Pulmonary artery endothelial cell (primary cell): ENCODE measurements at regions not wholly inside any gene's neighbourhood (a gene's known extent, or its start where the extent isn't known, plus 50 kb on each side); places are given as distances from the start of the nearest gene placed in this dataset.
A peak's percentile ranks its signal among the peaks of the same experiment; 100 is the strongest.

Experiments used
- DNase-seq: peaks from one replicate; pipeline ENCODE4 v3.0.0-alpha.2; 2011; ENCODE audit warnings: low read depth, low spot score

GRCh38 chr6:40848038-40848437 is 191.0 kb downstream of the UNC5CL start:
- no peak for DNase-seq

- no peak for DNase-seq
These were observed 193.5 kb downstream of the UNC5CL start for GRCh38 chr6:40845553-40845952.

GRCh38 chr6:40844246-40844645 is 194.8 kb downstream of the UNC5CL start:
- DNase-seq: no peak

GRCh38 chr6:40841721-40842120 is 197.3 kb downstream of the UNC5CL start:
- DNase-seq: no peak

- no peak for DNase-seq
These were observed 206.3 kb downstream of the UNC5CL start for GRCh38 chr6:40832691-40833090.

GRCh38 chr6:40831381-40831780 is 207.6 kb downstream of the UNC5CL start:
- no peak for DNase-seq

GRCh38 chr6:40825102-40825501 is 213.9 kb downstream of the UNC5CL start:
- DNase-seq: no peak

GRCh38 chr6:40823917-40824891 is 214.8 kb downstream of the UNC5CL start:
- DNase-seq: peak; percentile 10

- DNase-seq: no peak
These were observed 216.4 kb downstream of the UNC5CL start for GRCh38 chr6:40822619-40823018.

- DNase-seq: no peak
These were observed 219.7 kb downstream of the UNC5CL start for GRCh38 chr6:40819182-40819834.

- no peak for DNase-seq
These were observed 221.7 kb downstream of the UNC5CL start for GRCh38 chr6:40817369-40817768.

- DNase-seq: no peak
These were observed 222.4 kb downstream of the UNC5CL start for GRCh38 chr6:40816601-40817000.

GRCh38 chr6:40815731-40816130 is 223.3 kb downstream of the UNC5CL start:
- DNase-seq: no peak

GRCh38 chr6:40810171-40810570 is 223.0 kb upstream of the LRFN2 start:
- DNase-seq: no peak

GRCh38 chr6:40809627-40810026 is 222.5 kb upstream of the LRFN2 start:
- no peak for DNase-seq

GRCh38 chr6:40807484-40807883 is 220.3 kb upstream of the LRFN2 start:
- DNase-seq: no peak

GRCh38 chr6:40806256-40806864 is 219.2 kb upstream of the LRFN2 start:
- DNase-seq: no peak

GRCh38 chr6:40805336-40805735 is 218.2 kb upstream of the LRFN2 start:
- DNase-seq: no peak

- DNase-seq: no peak
These were observed 217.7 kb upstream of the LRFN2 start for GRCh38 chr6:40804905-40805304.

- no peak for DNase-seq
These were observed 216.9 kb upstream of the LRFN2 start for GRCh38 chr6:40803897-40804702.

- no peak for DNase-seq
These were observed 215.3 kb upstream of the LRFN2 start for GRCh38 chr6:40802481-40802880.
